ENCODE measurements at regions not wholly inside any gene's neighbourhood (a gene's known extent, or its start where the extent isn't known, plus 50 kb on each side); places are given as distances from the start of the nearest gene placed in this dataset.

GRCh38 chr6:128667339-128667858 lies 147.0 kb upstream of the PTPRK start:
- Histone ChIP-seq H3K27ac (ENCODE audit: control insufficient read depth, insufficient read depth) (no peak overlapping the region), H3K9me3 (replicated peaks; ENCODE audit: control insufficient read depth, insufficient read depth, low read length) (no peaks in the 10 kb centered on the region), H3K9ac (ENCODE audit: control insufficient read depth, insufficient read depth, low read length) (no peak overlapping the region), H3K4me3 (no peak overlapping the region), H4K20me1 (ENCODE audit: control insufficient read depth, insufficient read depth) (no peaks in the 10 kb centered on the region), H2AFZ (ENCODE audit: control insufficient read depth, low read depth, low read length) (no peak overlapping the region), H3K79me2 (ENCODE audit: control insufficient read depth, insufficient read depth, low read length) (no peaks in the 10 kb centered on the region), H3K4me2 (ENCODE audit: control insufficient read depth, insufficient read depth) (no peak overlapping the region), H3K4me1 (ENCODE audit: control insufficient read depth, insufficient read depth, low read length) (no peaks in the 10 kb centered on the region), H3K36me3 (ENCODE audit: control insufficient read depth in 2 of 2, insufficient read depth in 2 of 2, low read length in 1 of 2) (no peaks in the 10 kb centered on the region), H3K27me3 (replicated peaks in 1 of 2; ENCODE audit: control insufficient read depth in 2 of 2, insufficient read depth in 2 of 2, low read length in 1 of 2) (no peaks in the 10 kb centered on the region)
- ATAC-seq (peak; percentile 80), FAIRE-seq (no peak), DNase-seq (ENCODE audit: low read depth, low spot score) (no peak)
- RAD21 ChIA-PET (ENCODE audit: unreplicated experiment): no interaction called here
- in situ Hi-C loops (cut with MboI) (no loop called here), intact Hi-C loops (cut with micrococcal nuclease; ENCODE audit: unreplicated experiment) (no loop called here)
- CTCF ChIA-PET: interaction anchor here (1.8 kb wide), 1 partner anchor 10 kb away, joined by 4 read pairs; no protein-coding TSS in a partner anchor
- 37% methylated on average over 4 of the region's 4 CpGs for WGBS (ENCODE audit: insufficient coverage, insufficient replicate concordance, low lambda C conversion rate, missing lambda C conversion rate)
- SMC1A ChIA-PET (ENCODE audit: uncharacterized antibody, unreplicated experiment): interaction anchor here (0.7 to 1.7 kb wide), 2 partner anchors 10 to 11 kb away, joined by 3 to 6 read pairs; no protein-coding TSS in a partner anchor
- POLR2A ChIA-PET: no interaction called here
- TF ChIP-seq BACH1 (IDR thresholded peaks at IDR 0.05; ENCODE audit: borderline replicate concordance) (no peak), SPI1 (IDR thresholded peaks at IDR 0.05; ENCODE audit: borderline replicate concordance, insufficient read depth, low read depth, low read length) (peak; percentile 53; the same call in 1 of the 2 replicates)
- no TSS peak for BruUV-seq (replicated peaks)

- 0% methylated on average over 2 of the region's 2 CpGs for WGBS (ENCODE audit: insufficient coverage, insufficient replicate concordance, low lambda C conversion rate, missing lambda C conversion rate)
- DNase-seq (ENCODE audit: low read depth, low spot score) (no peak), FAIRE-seq (no peak), ATAC-seq (no peak)
- H4K20me1 ChIP-seq (ENCODE audit: control insufficient read depth, insufficient read depth): no peaks in the 10 kb centered on the region
- H3K27ac ChIP-seq (ENCODE audit: control insufficient read depth, insufficient read depth): no peak overlapping the region
- no peaks in the 10 kb centered on the region for H3K4me1 ChIP-seq (ENCODE audit: control insufficient read depth, insufficient read depth, low read length)
- H3K9ac ChIP-seq (ENCODE audit: control insufficient read depth, insufficient read depth, low read length): no peak overlapping the region
- no peak overlapping the region for H2AFZ ChIP-seq (ENCODE audit: control insufficient read depth, low read depth, low read length)
- no TSS peak for BruUV-seq (replicated peaks)
- RAD21 ChIA-PET (ENCODE audit: unreplicated experiment): no interaction called here
- CTCF ChIA-PET: interaction anchor here (1.8 kb wide), 1 partner anchor 9 kb away, joined by 4 read pairs; no protein-coding TSS in a partner anchor
- no peak overlapping the region for H3K4me2 ChIP-seq (ENCODE audit: control insufficient read depth, insufficient read depth)
- intact Hi-C loops (cut with micrococcal nuclease; ENCODE audit: unreplicated experiment): no loop called here
- no peak overlapping the region for H3K4me3 ChIP-seq
- no peaks in the 10 kb centered on the region for H3K27me3 ChIP-seq (replicated peaks in 1 of 2; ENCODE audit: control insufficient read depth in 2 of 2, insufficient read depth in 2 of 2, low read length in 1 of 2)
- in situ Hi-C loops (cut with MboI): no loop called here
- SMC1A ChIA-PET (ENCODE audit: uncharacterized antibody, unreplicated experiment): interaction anchor here (1.7 kb wide), 1 partner anchor 9 kb away, joined by 6 read pairs; no protein-coding TSS in a partner anchor
- H3K9me3 ChIP-seq (replicated peaks; ENCODE audit: control insufficient read depth, insufficient read depth, low read length): no peaks in the 10 kb centered on the region
- no peaks in the 10 kb centered on the region for H3K36me3 ChIP-seq (ENCODE audit: control insufficient read depth in 2 of 2, insufficient read depth in 2 of 2, low read length in 1 of 2)
- POLR2A ChIA-PET: no interaction called here
- no peaks in the 10 kb centered on the region for H3K79me2 ChIP-seq (ENCODE audit: control insufficient read depth, insufficient read depth, low read length)
- TF ChIP-seq PAX8 (IDR thresholded peaks at IDR 0.05) (no peak), NBN (IDR thresholded peaks at IDR 0.05) (no peak), RUNX3 (IDR thresholded peaks at IDR 0.05; ENCODE audit: low read length) (no peak), NRF1 (conservative IDR thresholded peaks at IDR 0.05; ENCODE audit: low read depth, low read length) (no peak), YY1 (IDR thresholded peaks at IDR 0.05; ENCODE audit: low read depth, low read length) (no peak), CBFB (IDR thresholded peaks at IDR 0.05; ENCODE audit: low read depth) (no peak), ELK1 (IDR thresholded peaks at IDR 0.05; ENCODE audit: low read depth, low read length) (no peak), HCFC1 (IDR thresholded peaks at IDR 0.05; ENCODE audit: low read length) (no peak), E4F1 (IDR thresholded peaks at IDR 0.05; ENCODE audit: borderline replicate concordance, partially characterized antibody) (no peak), MEF2B (IDR thresholded peaks at IDR 0.05; ENCODE audit: partially characterized antibody, poor library complexity, severe bottlenecking) (no peak), ZBED1 (IDR thresholded peaks at IDR 0.05; ENCODE audit: borderline replicate concordance) (no peak)
- TF ChIP-seq, protein P1, sequence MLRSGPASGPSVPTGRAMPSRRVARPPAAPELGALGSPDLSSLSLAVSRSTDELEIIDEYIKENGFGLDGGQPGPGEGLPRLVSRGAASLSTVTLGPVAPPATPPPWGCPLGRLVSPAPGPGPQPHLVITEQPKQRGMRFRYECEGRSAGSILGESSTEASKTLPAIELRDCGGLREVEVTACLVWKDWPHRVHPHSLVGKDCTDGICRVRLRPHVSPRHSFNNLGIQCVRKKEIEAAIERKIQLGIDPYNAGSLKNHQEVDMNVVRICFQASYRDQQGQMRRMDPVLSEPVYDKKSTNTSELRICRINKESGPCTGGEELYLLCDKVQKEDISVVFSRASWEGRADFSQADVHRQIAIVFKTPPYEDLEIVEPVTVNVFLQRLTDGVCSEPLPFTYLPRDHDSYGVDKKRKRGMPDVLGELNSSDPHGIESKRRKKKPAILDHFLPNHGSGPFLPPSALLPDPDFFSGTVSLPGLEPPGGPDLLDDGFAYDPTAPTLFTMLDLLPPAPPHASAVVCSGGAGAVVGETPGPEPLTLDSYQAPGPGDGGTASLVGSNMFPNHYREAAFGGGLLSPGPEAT (IDR thresholded peaks at IDR 0.05; ENCODE audit: low read depth): no peak
Measured at GRCh38 chr6:128666405-128666804, 146.0 kb upstream of the PTPRK start.

Data from GM12878 (cell line).